ENCODE measurements at regions not wholly inside any gene's neighbourhood (a gene's known extent, or its start where the extent isn't known, plus 50 kb on each side); places are given as distances from the start of the nearest gene placed in this dataset.

- TF ChIP-seq, protein P1, sequence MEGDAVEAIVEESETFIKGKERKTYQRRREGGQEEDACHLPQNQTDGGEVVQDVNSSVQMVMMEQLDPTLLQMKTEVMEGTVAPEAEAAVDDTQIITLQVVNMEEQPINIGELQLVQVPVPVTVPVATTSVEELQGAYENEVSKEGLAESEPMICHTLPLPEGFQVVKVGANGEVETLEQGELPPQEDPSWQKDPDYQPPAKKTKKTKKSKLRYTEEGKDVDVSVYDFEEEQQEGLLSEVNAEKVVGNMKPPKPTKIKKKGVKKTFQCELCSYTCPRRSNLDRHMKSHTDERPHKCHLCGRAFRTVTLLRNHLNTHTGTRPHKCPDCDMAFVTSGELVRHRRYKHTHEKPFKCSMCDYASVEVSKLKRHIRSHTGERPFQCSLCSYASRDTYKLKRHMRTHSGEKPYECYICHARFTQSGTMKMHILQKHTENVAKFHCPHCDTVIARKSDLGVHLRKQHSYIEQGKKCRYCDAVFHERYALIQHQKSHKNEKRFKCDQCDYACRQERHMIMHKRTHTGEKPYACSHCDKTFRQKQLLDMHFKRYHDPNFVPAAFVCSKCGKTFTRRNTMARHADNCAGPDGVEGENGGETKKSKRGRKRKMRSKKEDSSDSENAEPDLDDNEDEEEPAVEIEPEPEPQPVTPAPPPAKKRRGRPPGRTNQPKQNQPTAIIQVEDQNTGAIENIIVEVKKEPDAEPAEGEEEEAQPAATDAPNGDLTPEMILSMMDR (IDR thresholded peaks at IDR 0.05; ENCODE audit: insufficient read depth, low read depth, low read length) = no peak
- TF ChIP-seq EZH2 (IDR thresholded peaks at IDR 0.05; ENCODE audit: insufficient read depth, low read length) = no peak
Measured at GRCh38 chr5:32991421-32991815, 280.3 kb downstream of the NPR3 start.
